ENCODE measurements at regions not wholly inside any gene's neighbourhood (a gene's known extent, or its start where the extent isn't known, plus 50 kb on each side); places are given as distances from the start of the nearest gene placed in this dataset.

- H4K12ac ChIP-seq (ENCODE audit: low read depth, low read length) = no peak overlapping the region
- H3K36me3 ChIP-seq (ENCODE audit: control insufficient read depth in 1 of 2, insufficient read depth in 2 of 2, low read length in 2 of 2) = no peaks in the 10 kb centered on the region
- H3K27ac ChIP-seq (ENCODE audit: low read depth, low read length) = no peak overlapping the region
- no peaks in the 10 kb centered on the region for H3K4me1 ChIP-seq (ENCODE audit: control insufficient read depth in 1 of 2, insufficient read depth in 2 of 2, low read length in 2 of 2)
- no peak overlapping the region for H4K8ac ChIP-seq (ENCODE audit: low read depth, low read length)
- H3K9me3 ChIP-seq (ENCODE audit: insufficient read depth, low read depth, low read length) = peaks cover 2% of the 10 kb centered on the region
- no peaks in the 10 kb centered on the region for H3K79me2 ChIP-seq (ENCODE audit: control insufficient read depth, insufficient read depth, low read length, poor library complexity)
- H2BK5ac ChIP-seq (ENCODE audit: low read depth, low read length, poor library complexity) = no peak overlapping the region
- DNase-seq = peak in 1 of 2 donors; percentile 9
- no peak overlapping the region for H2BK12ac ChIP-seq (ENCODE audit: low read length)
- no peaks in the 10 kb centered on the region for H3K27me3 ChIP-seq (ENCODE audit: insufficient read depth, low read length)
- H2AK5ac ChIP-seq (ENCODE audit: low read length) = no peak overlapping the region
- H3K4me3 ChIP-seq (ENCODE audit: low read depth, low read length) = no peak overlapping the region
- no peak overlapping the region for H2BK120ac ChIP-seq (ENCODE audit: insufficient read depth, low read length, poor library complexity)
- H3K18ac ChIP-seq (ENCODE audit: low read length) = no peak overlapping the region
- no peak overlapping the region for H3K23ac ChIP-seq (ENCODE audit: low read length)
- no CpG with 5 or more reads among the region's 3 CpGs for WGBS (ENCODE audit: extremely low coverage, insufficient coverage, insufficient read length)
- H2AFZ ChIP-seq (ENCODE audit: insufficient read depth, low read length, poor library complexity) = no peak overlapping the region
- H3K79me1 ChIP-seq (ENCODE audit: low read length) = no peaks in the 10 kb centered on the region
- H3K4ac ChIP-seq (ENCODE audit: low read depth, low read length) = no peak overlapping the region
- no peak overlapping the region for H4K91ac ChIP-seq (ENCODE audit: low read depth, low read length)
- H3K9ac ChIP-seq (ENCODE audit: low read length) = no peak overlapping the region
- no peak overlapping the region for H3K14ac ChIP-seq (ENCODE audit: low read length)
- no peak overlapping the region for H3K4me2 ChIP-seq (ENCODE audit: low read length)
Measured at GRCh38 chr7:66500087-66500486, 128.6 kb upstream of the KCTD7 start.

GRCh38 chr7:66502230-66503035 is 126.2 kb upstream of the KCTD7 start:
- no peak overlapping the region for H3K4ac ChIP-seq (ENCODE audit: low read depth, low read length)
- no peak overlapping the region for H2AK5ac ChIP-seq (ENCODE audit: low read length)
- no peak for DNase-seq
- WGBS (ENCODE audit: extremely low coverage, insufficient coverage, insufficient read length) = no CpG with 5 or more reads among the region's 12 CpGs
- H3K79me1 ChIP-seq (ENCODE audit: low read length) = no peaks in the 10 kb centered on the region
- H3K36me3 ChIP-seq (ENCODE audit: control insufficient read depth in 1 of 2, insufficient read depth in 2 of 2, low read length in 2 of 2) = no peaks in the 10 kb centered on the region
- H4K12ac ChIP-seq (ENCODE audit: low read depth, low read length) = no peak overlapping the region
- H2BK120ac ChIP-seq (ENCODE audit: insufficient read depth, low read length, poor library complexity) = no peak overlapping the region
- no peak overlapping the region for H2AFZ ChIP-seq (ENCODE audit: insufficient read depth, low read length, poor library complexity)
- no peak overlapping the region for H3K27ac ChIP-seq (ENCODE audit: low read depth, low read length)
- H3K23ac ChIP-seq (ENCODE audit: low read length) = no peak overlapping the region
- H3K79me2 ChIP-seq (ENCODE audit: control insufficient read depth, insufficient read depth, low read length, poor library complexity) = no peaks in the 10 kb centered on the region
- H3K14ac ChIP-seq (ENCODE audit: low read length) = no peak overlapping the region
- no peak overlapping the region for H3K9ac ChIP-seq (ENCODE audit: low read length)
- H4K8ac ChIP-seq (ENCODE audit: low read depth, low read length) = no peak overlapping the region
- no peak overlapping the region for H3K4me2 ChIP-seq (ENCODE audit: low read length)
- H4K91ac ChIP-seq (ENCODE audit: low read depth, low read length) = no peak overlapping the region
- H3K9me3 ChIP-seq (ENCODE audit: insufficient read depth, low read depth, low read length) = peaks cover 4% of the 10 kb centered on the region
- H3K4me3 ChIP-seq (ENCODE audit: low read depth, low read length) = no peak overlapping the region
- H3K4me1 ChIP-seq (ENCODE audit: control insufficient read depth in 1 of 2, insufficient read depth in 2 of 2, low read length in 2 of 2) = no peaks in the 10 kb centered on the region
- H2BK5ac ChIP-seq (ENCODE audit: low read depth, low read length, poor library complexity) = no peak overlapping the region
- H3K18ac ChIP-seq (ENCODE audit: low read length) = no peak overlapping the region
- H2BK12ac ChIP-seq (ENCODE audit: low read length) = no peak overlapping the region
- no peaks in the 10 kb centered on the region for H3K27me3 ChIP-seq (ENCODE audit: insufficient read depth, low read length)

- no peak for DNase-seq
- Histone ChIP-seq H4K91ac (ENCODE audit: low read depth, low read length) (no peak overlapping the region), H3K18ac (ENCODE audit: low read length) (no peak overlapping the region), H3K23ac (ENCODE audit: low read length) (no peak overlapping the region), H2AK5ac (ENCODE audit: low read length) (no peak overlapping the region), H3K79me2 (ENCODE audit: control insufficient read depth, insufficient read depth, low read length, poor library complexity) (no peaks in the 10 kb centered on the region), H3K4me1 (ENCODE audit: control insufficient read depth in 1 of 2, insufficient read depth in 2 of 2, low read length in 2 of 2) (no peaks in the 10 kb centered on the region), H3K9ac (ENCODE audit: low read length) (no peak overlapping the region), H3K27ac (ENCODE audit: low read depth, low read length) (no peak overlapping the region), H4K8ac (ENCODE audit: low read depth, low read length) (no peak overlapping the region), H3K36me3 (ENCODE audit: control insufficient read depth in 1 of 2, insufficient read depth in 2 of 2, low read length in 2 of 2) (no peaks in the 10 kb centered on the region), H2BK5ac (ENCODE audit: low read depth, low read length, poor library complexity) (no peak overlapping the region), H3K4me3 (ENCODE audit: low read depth, low read length) (no peak overlapping the region), H3K14ac (ENCODE audit: low read length) (no peak overlapping the region), H3K79me1 (ENCODE audit: low read length) (no peaks in the 10 kb centered on the region), H2AFZ (ENCODE audit: insufficient read depth, low read length, poor library complexity) (no peak overlapping the region), H2BK120ac (ENCODE audit: insufficient read depth, low read length, poor library complexity) (no peak overlapping the region), H2BK12ac (ENCODE audit: low read length) (no peak overlapping the region), H3K4me2 (ENCODE audit: low read length) (no peak overlapping the region), H4K12ac (ENCODE audit: low read depth, low read length) (no peak overlapping the region), H3K9me3 (ENCODE audit: insufficient read depth, low read depth, low read length) (peaks cover 4% of the 10 kb centered on the region), H3K4ac (ENCODE audit: low read depth, low read length) (no peak overlapping the region), H3K27me3 (ENCODE audit: insufficient read depth, low read length) (no peaks in the 10 kb centered on the region)
- WGBS (ENCODE audit: extremely low coverage, insufficient coverage, insufficient read length) = no CpG with 5 or more reads among the region's 13 CpGs
Measured at GRCh38 chr7:66503036-66503370, 125.7 kb upstream of the KCTD7 start.

GRCh38 chr7:66503551-66504031 is 125.1 kb upstream of the KCTD7 start:
- H3K27me3 ChIP-seq (ENCODE audit: insufficient read depth, low read length) = no peaks in the 10 kb centered on the region
- H4K8ac ChIP-seq (ENCODE audit: low read depth, low read length) = no peak overlapping the region
- H3K9ac ChIP-seq (ENCODE audit: low read length) = no peak overlapping the region
- no CpG with 5 or more reads among the region's 19 CpGs for WGBS (ENCODE audit: extremely low coverage, insufficient coverage, insufficient read length)
- H3K4ac ChIP-seq (ENCODE audit: low read depth, low read length) = no peak overlapping the region
- H2BK120ac ChIP-seq (ENCODE audit: insufficient read depth, low read length, poor library complexity) = no peak overlapping the region
- H3K14ac ChIP-seq (ENCODE audit: low read length) = no peak overlapping the region
- H3K79me2 ChIP-seq (ENCODE audit: control insufficient read depth, insufficient read depth, low read length, poor library complexity) = no peaks in the 10 kb centered on the region
- no peak overlapping the region for H3K4me2 ChIP-seq (ENCODE audit: low read length)
- H2AK5ac ChIP-seq (ENCODE audit: low read length) = no peak overlapping the region
- H3K4me1 ChIP-seq (ENCODE audit: control insufficient read depth in 1 of 2, insufficient read depth in 2 of 2, low read length in 2 of 2) = no peaks in the 10 kb centered on the region
- H4K12ac ChIP-seq (ENCODE audit: low read depth, low read length) = no peak overlapping the region
- H3K23ac ChIP-seq (ENCODE audit: low read length) = no peak overlapping the region
- peaks cover 4% of the 10 kb centered on the region for H3K9me3 ChIP-seq (ENCODE audit: insufficient read depth, low read depth, low read length)
- no peaks in the 10 kb centered on the region for H3K79me1 ChIP-seq (ENCODE audit: low read length)
- no peak overlapping the region for H3K27ac ChIP-seq (ENCODE audit: low read depth, low read length)
- no peaks in the 10 kb centered on the region for H3K36me3 ChIP-seq (ENCODE audit: control insufficient read depth in 1 of 2, insufficient read depth in 2 of 2, low read length in 2 of 2)
- H2BK12ac ChIP-seq (ENCODE audit: low read length) = no peak overlapping the region
- H3K18ac ChIP-seq (ENCODE audit: low read length) = no peak overlapping the region
- no peak overlapping the region for H2AFZ ChIP-seq (ENCODE audit: insufficient read depth, low read length, poor library complexity)
- H3K4me3 ChIP-seq (ENCODE audit: low read depth, low read length) = no peak overlapping the region
- no peak overlapping the region for H4K91ac ChIP-seq (ENCODE audit: low read depth, low read length)
- DNase-seq = no peak
- H2BK5ac ChIP-seq (ENCODE audit: low read depth, low read length, poor library complexity) = no peak overlapping the region
